Uterus (tissue), 3 donors: ENCODE measurements at regions not wholly inside any gene's neighbourhood (a gene's known extent, or its start where the extent isn't known, plus 50 kb on each side); places are given as distances from the start of the nearest gene placed in this dataset.

ENCODE experiments used
- DNase-seq, 2 donors: peaks; one replicate each; pipeline ENCODE4 v3.0.0-alpha.2; 2019 to 2020
- H3K27ac ChIP-seq, 2 donors: fragments of 200-600 bp; sonication (generic); 1 replicate in 1 of 2; 2 replicates in 1 of 2; pipeline ENCODE4 v1.5.1; 2016 to 2018
- H3K27me3 ChIP-seq, 2 donors: fragments of 200-600 bp; sonication (generic); one replicate each; pipeline ENCODE4 v1.5.1; 2018 to 2019; ENCODE audit warnings: control low read depth in 1 of 2
- H3K36me3 ChIP-seq, 2 donors: fragments of 200-600 bp; sonication (generic); one replicate each; pipeline ENCODE4 v1.5.1; 2019; ENCODE audit warnings: control low read depth in 1 of 2
- H3K4me1 ChIP-seq, 2 donors: fragments of 200-600 bp; sonication (generic); one replicate each; pipeline ENCODE4 v1.5.1; 2018 to 2019; ENCODE audit warnings: control low read depth in 1 of 2
- H3K4me3 ChIP-seq, 2 donors: fragments of 200-600 bp; sonication (generic); 1 replicate in 1 of 2; 2 replicates in 1 of 2; pipeline ENCODE4 v1.5.1; 2018 to 2019; ENCODE audit warnings: mild to moderate bottlenecking in 1 of 2
- H3K9me3 ChIP-seq, 2 donors: fragments of 200-600 bp; sonication (generic); one replicate each; pipeline ENCODE4 v1.5.1; 2019; ENCODE audit warnings: control low read depth in 1 of 2
- POLR2A ChIP-seq, 2 donors: fragments of 450-650 bp; IDR thresholded peaks; one replicate each; pipeline ENCODE4 v1.6.1; 2016; ENCODE audit warnings: antibody characterized with exemption in 2 of 2, mild to moderate bottlenecking in 1 of 2, moderate library complexity in 1 of 2
- intact Hi-C: fragments of 100-400 bp; cut with DNase I; formaldehyde crosslinking; loops from one replicate; pipeline ENCODE4 v1.15.1; 2023; ENCODE audit warnings: low total_unique reads
- TF ChIP-seq, protein P1 (sequence below), 4 experiments: fragments of 200-600 bp in 2 of 4; fragments of 450-650 bp in 2 of 4; sonication (generic) in 2 of 4; IDR thresholded peaks; one replicate each; pipeline ENCODE4 v1.5.1; 2016 to 2019; ENCODE audit warnings: antibody characterized with exemption in 4 of 4, mild to moderate bottlenecking in 2 of 4, moderate library complexity in 1 of 4
- donor health status: DM: yes; HTN: yes; CAD: no.

DNA sequence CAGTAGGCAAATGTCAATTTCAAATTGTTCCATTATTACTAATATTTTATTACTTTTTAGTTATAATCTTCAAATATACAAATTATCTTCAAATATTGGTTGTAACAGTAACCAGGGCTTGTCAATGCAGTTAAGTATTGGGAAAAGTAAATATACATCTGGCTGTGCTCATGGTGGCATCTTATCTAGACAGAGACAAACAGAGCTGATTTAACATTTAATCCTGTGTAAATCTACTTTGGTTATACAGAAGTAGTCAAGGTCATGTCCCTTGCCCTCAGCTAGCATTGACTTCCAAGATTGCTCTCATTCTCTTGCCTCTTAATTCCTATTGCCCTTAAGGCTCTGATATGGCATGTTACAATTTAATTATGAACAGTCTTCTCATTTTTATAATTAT lies 98.4 kb upstream of the KLHL1 start:
- Histone ChIP-seq H3K27me3 (no peaks in the 10 kb centered on the region), H3K4me1 (no peaks in the 10 kb centered on the region), H3K4me3 (no peak overlapping the region), H3K9me3 (no peaks in the 10 kb centered on the region), H3K27ac (no peak overlapping the region), H3K36me3 (no peaks in the 10 kb centered on the region)
- TF ChIP-seq, protein P1, sequence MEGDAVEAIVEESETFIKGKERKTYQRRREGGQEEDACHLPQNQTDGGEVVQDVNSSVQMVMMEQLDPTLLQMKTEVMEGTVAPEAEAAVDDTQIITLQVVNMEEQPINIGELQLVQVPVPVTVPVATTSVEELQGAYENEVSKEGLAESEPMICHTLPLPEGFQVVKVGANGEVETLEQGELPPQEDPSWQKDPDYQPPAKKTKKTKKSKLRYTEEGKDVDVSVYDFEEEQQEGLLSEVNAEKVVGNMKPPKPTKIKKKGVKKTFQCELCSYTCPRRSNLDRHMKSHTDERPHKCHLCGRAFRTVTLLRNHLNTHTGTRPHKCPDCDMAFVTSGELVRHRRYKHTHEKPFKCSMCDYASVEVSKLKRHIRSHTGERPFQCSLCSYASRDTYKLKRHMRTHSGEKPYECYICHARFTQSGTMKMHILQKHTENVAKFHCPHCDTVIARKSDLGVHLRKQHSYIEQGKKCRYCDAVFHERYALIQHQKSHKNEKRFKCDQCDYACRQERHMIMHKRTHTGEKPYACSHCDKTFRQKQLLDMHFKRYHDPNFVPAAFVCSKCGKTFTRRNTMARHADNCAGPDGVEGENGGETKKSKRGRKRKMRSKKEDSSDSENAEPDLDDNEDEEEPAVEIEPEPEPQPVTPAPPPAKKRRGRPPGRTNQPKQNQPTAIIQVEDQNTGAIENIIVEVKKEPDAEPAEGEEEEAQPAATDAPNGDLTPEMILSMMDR (IDR thresholded peaks at IDR 0.05) = no peak
- no peak for TF ChIP-seq POLR2A (IDR thresholded peaks at IDR 0.05)
- intact Hi-C loops = no loop called here
- DNase-seq = no peak

- Histone ChIP-seq H3K27ac (no peak overlapping the region), H3K9me3 (no peaks in the 10 kb centered on the region), H3K4me1 (no peaks in the 10 kb centered on the region), H3K4me3 (no peak overlapping the region), H3K36me3 (no peaks in the 10 kb centered on the region), H3K27me3 (no peaks in the 10 kb centered on the region)
- intact Hi-C loops = no loop called here
- no peak for TF ChIP-seq POLR2A (IDR thresholded peaks at IDR 0.05)
- TF ChIP-seq, protein P1 (IDR thresholded peaks at IDR 0.05) = no peak
- no peak for DNase-seq
These were observed 95.5 kb upstream of the KLHL1 start for GRCh38 chr13:70203661-70204229.

DNA sequence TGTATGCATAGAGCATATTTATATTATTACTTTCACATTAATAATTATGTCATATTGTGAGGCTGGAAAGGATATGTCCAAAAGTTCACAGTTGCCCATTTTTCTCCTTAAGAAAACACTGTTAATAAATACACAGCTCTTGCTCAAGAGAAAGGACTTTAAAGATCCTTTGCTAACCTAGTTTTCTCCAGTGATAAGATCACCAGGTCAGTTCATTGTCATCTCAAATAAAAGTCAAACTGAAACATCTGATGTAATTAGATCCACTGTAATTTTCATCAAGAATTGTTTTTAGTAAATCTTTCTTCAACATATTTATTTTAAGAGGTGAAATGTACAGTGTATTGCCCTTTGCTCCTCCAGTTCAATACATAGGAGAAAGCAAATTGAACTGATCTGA lies 82.8 kb upstream of the KLHL1 start:
- H3K4me3 ChIP-seq = no peak overlapping the region
- intact Hi-C loops = no loop called here
- TF ChIP-seq, protein P1 (IDR thresholded peaks at IDR 0.05) = no peak
- no peak for TF ChIP-seq POLR2A (IDR thresholded peaks at IDR 0.05)
- no peak for DNase-seq
- H3K27me3 ChIP-seq = no peaks in the 10 kb centered on the region
- no peak overlapping the region for H3K27ac ChIP-seq
- H3K4me1 ChIP-seq = no peaks in the 10 kb centered on the region
- no peaks in the 10 kb centered on the region for H3K9me3 ChIP-seq
- H3K36me3 ChIP-seq = no peaks in the 10 kb centered on the region

DNA sequence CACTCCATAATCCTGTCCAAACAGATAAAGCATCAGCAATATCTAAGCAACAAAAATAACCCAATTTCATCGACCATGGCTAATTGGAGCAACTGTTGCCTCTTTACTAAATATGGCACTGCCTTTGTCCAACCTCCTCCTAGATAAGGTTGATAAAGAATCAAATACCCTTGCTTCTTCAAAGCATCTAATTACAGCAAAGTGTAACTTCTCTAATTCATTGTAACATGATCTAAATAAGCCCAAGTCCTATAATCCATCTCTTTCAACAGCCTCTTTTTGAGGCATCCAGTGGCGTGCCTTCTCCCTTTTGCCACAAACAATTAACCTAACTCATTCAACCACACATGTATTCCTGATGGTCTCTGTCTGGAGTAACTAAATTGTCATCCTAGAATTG lies 81.7 kb upstream of the KLHL1 start:
- no peak overlapping the region for H3K27ac ChIP-seq
- H3K4me1 ChIP-seq = no peaks in the 10 kb centered on the region
- DNase-seq = no peak
- H3K4me3 ChIP-seq = no peak overlapping the region
- H3K9me3 ChIP-seq = no peaks in the 10 kb centered on the region
- TF ChIP-seq POLR2A (IDR thresholded peaks at IDR 0.05) = no peak
- TF ChIP-seq, protein P1 (IDR thresholded peaks at IDR 0.05) = no peak
- no peaks in the 10 kb centered on the region for H3K27me3 ChIP-seq
- no peaks in the 10 kb centered on the region for H3K36me3 ChIP-seq
- intact Hi-C loops = no loop called here

DNA sequence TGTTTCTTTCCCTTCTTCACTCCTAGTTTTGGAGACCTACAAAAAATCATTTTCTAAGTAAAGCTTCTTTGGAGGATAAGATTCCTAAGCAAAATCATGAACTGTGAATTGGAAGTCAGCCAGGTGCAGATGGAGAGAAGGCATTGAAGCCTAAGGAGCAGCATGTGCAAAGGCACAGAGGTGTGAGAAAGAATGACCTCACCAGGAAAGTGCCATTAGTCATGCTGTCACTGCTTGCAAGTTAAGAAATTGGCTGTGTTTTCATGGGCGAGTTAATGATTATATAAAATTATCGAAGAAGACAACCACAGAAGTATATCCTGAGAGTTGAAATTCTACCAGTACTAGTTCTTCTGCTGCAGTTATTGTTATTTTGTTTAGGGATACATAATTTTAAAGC lies 80.3 kb upstream of the KLHL1 start:
- Histone ChIP-seq H3K27me3 (no peaks in the 10 kb centered on the region), H3K27ac (no peak overlapping the region), H3K36me3 (no peaks in the 10 kb centered on the region), H3K4me3 (no peak overlapping the region), H3K9me3 (no peaks in the 10 kb centered on the region), H3K4me1 (no peaks in the 10 kb centered on the region)
- no peak for TF ChIP-seq POLR2A (IDR thresholded peaks at IDR 0.05)
- TF ChIP-seq, protein P1 (IDR thresholded peaks at IDR 0.05) = no peak
- intact Hi-C loops = no loop called here
- no peak for DNase-seq
